GM12872 (cell line): ENCODE measurements at regions not wholly inside any gene's neighbourhood (a gene's known extent, or its start where the extent isn't known, plus 50 kb on each side); places are given as distances from the start of the nearest gene placed in this dataset.

Experiments used
- CTCF ChIP-seq: IDR thresholded peaks from 3 replicates; pipeline ENCODE4 v1.5.1; 2011; ENCODE audit warnings: low read depth, mild to moderate bottlenecking, low read length, moderate library complexity; ENCODE audit not compliant: insufficient read depth

DNA sequence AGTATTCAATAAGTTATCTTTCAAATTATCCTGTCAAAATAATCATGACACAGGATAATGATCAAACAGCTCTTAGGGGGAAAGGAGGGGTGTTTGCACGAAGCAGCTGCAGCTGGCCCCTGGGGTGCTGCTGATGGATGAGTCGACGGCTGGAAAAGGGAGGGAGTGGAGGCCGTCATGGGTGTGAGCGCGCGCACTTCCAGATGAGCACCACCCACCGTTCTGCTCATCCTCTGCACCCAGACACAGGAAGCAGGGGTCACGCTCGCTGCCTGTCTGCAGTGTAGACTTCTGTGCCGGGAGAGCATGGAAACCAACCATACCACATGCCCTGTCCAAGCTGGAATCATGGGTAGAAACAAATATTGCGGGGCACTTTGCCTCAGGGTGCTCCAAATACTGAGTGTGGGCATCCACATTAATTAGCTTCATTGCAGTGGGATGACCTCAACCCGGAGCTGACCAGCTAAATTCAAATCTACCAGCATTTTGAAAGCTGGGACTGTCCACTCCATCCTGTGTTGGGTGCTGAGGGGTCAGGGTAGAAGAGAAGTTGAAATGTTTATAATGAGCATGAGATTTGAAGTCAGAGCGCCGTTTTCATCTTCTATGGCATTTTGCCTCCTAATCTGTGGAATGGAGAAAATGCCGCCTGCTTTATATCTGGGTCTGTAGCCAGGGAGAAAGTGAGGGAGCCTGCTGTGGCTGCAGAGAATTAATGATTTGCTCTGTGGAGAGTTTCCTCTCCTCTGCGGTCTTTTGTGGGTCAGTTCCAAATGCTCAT, 802.4 kb downstream of the TBC1D22A start:
- no peak for TF ChIP-seq CTCF

DNA sequence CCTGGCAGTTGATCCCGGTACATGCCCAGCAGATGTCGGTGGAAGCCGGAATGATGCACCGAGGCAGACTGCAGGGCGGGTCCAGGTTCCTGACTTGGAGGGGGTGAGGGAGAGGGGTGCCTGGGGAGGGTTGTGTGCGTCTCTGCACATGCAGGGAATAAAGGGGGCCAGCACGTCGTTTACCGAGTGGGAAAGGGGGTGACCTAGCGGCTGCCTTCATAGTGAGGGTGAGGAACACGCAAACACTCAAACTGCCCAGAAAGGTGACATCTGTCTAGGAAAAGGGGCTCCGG, 801.7 kb downstream of the TBC1D22A start:
- no peak for TF ChIP-seq CTCF

DNA sequence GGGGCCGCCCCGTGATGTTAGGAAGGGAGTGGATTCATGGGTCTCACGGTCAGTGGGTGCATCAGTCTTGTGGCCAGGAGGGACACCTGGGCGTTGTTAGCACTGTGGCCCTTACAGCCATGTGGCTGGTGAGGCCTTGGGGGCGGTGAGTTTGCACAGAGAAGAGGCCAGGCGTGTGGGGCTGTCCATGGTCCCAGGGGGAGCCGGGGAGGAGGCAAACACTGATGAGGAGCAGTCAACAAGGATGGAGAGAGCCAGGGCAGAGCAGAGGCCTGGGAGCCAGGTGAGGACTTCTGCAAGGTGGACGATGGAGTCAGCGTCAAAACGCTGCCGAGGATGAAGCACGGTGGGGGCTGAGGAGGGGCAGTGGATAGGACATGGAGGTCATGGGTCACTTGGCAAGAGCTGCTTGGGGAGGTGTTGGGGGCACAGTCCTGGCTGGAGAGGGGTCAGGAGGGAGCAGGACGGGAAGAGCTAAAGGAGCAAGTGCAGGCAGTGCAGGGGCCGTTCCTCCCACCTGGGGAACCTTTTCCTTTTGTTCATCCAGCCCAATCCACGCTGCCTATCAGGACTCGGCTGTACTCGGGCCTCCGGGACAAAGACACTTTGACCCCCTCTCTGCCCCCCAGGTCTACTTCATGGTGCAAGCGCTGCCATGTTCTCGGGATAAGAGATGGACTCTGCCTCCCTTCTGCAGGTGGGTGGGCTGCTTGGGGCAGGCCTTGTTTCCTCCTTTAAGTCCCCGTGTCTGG, 801.1 kb downstream of the TBC1D22A start:
- no peak for TF ChIP-seq CTCF

DNA sequence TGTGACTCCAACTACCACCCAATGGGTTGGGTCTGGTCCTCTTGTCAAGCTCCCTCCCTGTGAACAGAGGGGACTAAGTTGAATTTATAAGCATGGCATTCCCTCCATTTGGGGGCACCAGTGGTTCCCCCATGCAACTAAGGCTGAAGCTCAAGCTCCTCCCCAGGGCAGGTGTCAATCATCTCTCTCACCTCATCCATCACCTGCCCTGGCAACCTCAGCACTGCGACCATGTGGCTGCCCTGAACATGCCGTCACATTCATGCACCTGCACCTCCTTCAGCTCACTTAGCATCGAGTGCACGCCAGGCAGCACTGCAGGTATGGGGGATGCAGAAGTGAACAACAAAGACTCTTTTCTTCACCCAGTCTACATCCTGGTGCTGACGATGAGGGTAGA, 799.3 kb downstream of the TBC1D22A start:
- no peak for TF ChIP-seq CTCF

DNA sequence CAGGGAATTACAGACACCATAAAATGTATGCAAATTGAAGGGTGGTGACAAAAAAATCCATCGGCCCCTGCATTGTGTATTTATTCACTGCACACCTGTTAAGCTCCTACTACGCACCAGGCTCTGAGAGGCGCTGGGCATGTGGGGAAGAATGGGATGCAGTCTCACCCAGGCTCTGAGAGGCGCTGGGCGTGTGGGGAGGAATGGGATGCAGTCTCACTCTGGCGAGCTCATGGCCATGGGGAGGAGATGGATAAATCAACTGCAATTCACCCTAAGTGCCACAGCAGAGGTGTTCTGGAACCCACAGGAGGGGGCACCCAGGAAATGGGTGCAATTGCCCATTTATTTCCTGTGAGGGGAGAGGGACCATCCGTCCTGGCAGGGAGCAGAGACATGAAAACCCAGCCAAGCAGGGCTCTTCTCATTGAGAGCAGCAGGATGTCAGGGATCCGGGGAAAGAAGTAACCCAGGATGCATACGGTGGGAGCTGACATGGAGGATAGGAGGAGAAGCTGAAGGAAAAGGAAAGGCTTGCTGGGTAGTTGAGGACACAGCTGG, 798.7 kb downstream of the TBC1D22A start:
- TF ChIP-seq CTCF: no peak

GRCh38 chr22:47558828-47559700, 796.6 kb downstream of the TBC1D22A start:
- no peak for TF ChIP-seq CTCF

DNA sequence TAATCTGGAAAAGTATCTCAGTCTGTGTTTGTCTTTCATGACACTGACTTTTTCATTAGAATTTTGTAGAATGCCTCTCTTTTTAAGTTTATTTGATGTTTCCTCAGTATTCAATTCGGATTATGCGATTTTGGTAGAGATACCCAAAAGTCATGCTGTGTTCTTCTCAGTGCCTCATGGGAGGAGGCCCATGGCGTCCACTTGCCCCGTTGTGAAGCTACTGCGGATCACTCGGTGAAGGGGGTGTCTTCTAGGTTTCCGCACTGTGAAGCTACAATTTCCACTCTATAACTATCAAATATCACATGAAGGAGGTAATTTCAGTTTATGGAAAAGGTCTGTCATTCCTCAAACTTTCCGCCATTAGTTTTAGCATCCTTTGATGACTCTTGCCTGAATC, 794.0 kb downstream of the TBC1D22A start:
- TF ChIP-seq CTCF: no peak
